ENCODE measurements at regions not wholly inside any gene's neighbourhood (a gene's known extent, or its start where the extent isn't known, plus 50 kb on each side); places are given as distances from the start of the nearest gene placed in this dataset.

DNA sequence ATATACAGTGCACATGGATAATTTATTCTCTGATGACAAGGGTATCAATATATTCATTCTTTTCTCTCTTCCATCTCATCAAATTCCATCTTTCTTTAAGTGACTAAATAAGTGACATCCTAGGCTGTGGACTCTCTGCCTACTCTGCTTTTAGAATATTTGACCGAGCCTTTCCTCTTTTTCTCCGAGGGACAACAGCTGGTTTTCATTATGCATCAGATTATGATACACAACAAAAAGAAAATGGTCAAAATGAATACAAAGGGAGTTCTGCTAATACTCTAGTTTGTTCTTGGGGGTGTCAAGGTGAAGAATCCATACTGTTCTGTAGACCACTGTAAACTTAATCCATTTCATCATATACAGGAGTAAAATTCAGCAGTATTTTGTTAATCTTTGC is 942.6 kb downstream of the KCNJ2 start:
- H3K4me1 Mint-ChIP-seq = no peaks in the 10 kb centered on the region
- no peak for DNase-seq (ENCODE audit: low spot score in 2 of 2)
- H3K9me3 Mint-ChIP-seq = peaks cover 8% of the 10 kb centered on the region
- H3K27ac Mint-ChIP-seq = no peak overlapping the region
- H3K36me3 Mint-ChIP-seq = no peaks in the 10 kb centered on the region
- no peaks in the 10 kb centered on the region for H3K27me3 Mint-ChIP-seq
- H3K4me3 Mint-ChIP-seq = no peak overlapping the region
- no peak for ATAC-seq (ENCODE audit: low read depth)

DNA sequence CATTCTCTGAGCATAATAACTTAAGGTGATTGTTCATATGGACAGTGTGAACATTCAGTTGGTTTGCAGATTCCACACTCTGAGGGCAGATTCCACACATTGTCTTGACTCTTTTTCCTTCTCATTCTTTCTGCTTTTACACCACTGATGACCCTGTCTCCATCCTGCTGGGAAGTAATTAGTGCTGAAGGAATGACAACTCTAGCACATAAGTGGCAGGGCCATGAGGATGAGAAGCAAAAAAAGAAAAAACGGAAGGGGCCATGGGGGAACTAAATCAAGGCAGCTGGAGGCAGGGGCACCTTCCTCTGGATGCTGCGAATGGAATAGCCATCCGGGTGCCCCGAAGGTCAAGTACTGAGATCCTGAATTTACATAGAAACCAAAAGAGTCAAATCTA is 944.0 kb downstream of the KCNJ2 start:
- no peak overlapping the region for H3K27ac Mint-ChIP-seq
- no peak overlapping the region for H3K4me3 Mint-ChIP-seq
- H3K27me3 Mint-ChIP-seq = no peaks in the 10 kb centered on the region
- no peak for ATAC-seq (ENCODE audit: low read depth)
- peaks cover 11% of the 10 kb centered on the region for H3K9me3 Mint-ChIP-seq
- H3K4me1 Mint-ChIP-seq = no peaks in the 10 kb centered on the region
- H3K36me3 Mint-ChIP-seq = no peaks in the 10 kb centered on the region
- DNase-seq (ENCODE audit: low spot score in 2 of 2) = no peak

DNA sequence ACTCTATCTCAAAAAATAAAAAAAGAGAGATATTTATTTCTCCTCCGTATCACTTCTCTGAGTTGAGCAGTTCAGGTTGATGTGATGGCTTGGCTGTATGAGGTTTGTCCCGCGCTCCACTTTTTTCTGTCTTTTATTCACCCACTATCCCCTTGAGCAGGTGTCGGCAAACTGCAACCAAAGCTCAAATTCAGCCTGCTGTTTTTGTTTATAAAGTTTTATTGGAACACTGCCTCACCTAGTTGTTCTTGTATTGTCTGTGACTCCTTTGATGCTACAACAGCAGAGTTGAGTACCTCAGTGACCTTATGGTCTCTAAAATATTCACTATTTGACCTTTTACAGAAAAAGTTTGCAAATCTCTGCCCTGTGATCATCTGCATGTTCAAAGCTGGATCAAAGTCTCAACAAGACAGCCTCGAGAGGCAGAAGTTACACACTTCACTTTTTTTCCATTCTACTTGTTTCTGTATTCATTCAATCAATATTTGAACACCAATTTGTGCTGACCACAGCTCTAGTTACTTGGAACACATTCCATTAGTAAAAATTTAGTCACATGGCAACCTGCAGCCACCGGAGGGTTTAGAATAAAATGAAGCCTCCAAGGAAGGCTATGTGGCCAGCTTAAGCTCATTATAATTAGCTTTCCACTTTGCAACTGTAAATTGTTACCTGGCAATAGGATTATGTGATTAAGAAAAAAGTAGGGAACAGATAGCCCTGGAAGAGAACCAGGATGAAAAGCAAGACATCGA is 945.8 kb downstream of the KCNJ2 start:
- Mint-ChIP-seq H3K4me1 (no peaks in the 10 kb centered on the region), H3K27ac (no peak overlapping the region), H3K36me3 (no peaks in the 10 kb centered on the region), H3K9me3 (peaks cover 9% of the 10 kb centered on the region), H3K27me3 (no peaks in the 10 kb centered on the region), H3K4me3 (no peak overlapping the region)
- ATAC-seq (ENCODE audit: low read depth) (no peak), DNase-seq (ENCODE audit: low spot score in 2 of 2) (no peak)

- ATAC-seq (ENCODE audit: low read depth) (no peak), DNase-seq (ENCODE audit: low spot score in 2 of 2) (no peak)
- Mint-ChIP-seq H3K9me3 (peaks cover 7% of the 10 kb centered on the region), H3K36me3 (no peaks in the 10 kb centered on the region), H3K27ac (no peak overlapping the region), H3K4me1 (no peaks in the 10 kb centered on the region), H3K27me3 (no peaks in the 10 kb centered on the region), H3K4me3 (no peak overlapping the region)
Observed at GRCh38 chr17:71115669-71115972, 946.3 kb downstream of the KCNJ2 start.

- H3K27ac Mint-ChIP-seq = no peak overlapping the region
- ATAC-seq (ENCODE audit: low read depth) (no peak), DNase-seq (ENCODE audit: low spot score in 2 of 2) (no peak)
- peaks cover 5% of the 10 kb centered on the region for H3K9me3 Mint-ChIP-seq
- H3K4me1 Mint-ChIP-seq = no peaks in the 10 kb centered on the region
- no peaks in the 10 kb centered on the region for H3K27me3 Mint-ChIP-seq
- no peaks in the 10 kb centered on the region for H3K36me3 Mint-ChIP-seq
- no peak overlapping the region for H3K4me3 Mint-ChIP-seq
Observed at GRCh38 chr17:71117466-71117865, 948.1 kb downstream of the KCNJ2 start.

DNA sequence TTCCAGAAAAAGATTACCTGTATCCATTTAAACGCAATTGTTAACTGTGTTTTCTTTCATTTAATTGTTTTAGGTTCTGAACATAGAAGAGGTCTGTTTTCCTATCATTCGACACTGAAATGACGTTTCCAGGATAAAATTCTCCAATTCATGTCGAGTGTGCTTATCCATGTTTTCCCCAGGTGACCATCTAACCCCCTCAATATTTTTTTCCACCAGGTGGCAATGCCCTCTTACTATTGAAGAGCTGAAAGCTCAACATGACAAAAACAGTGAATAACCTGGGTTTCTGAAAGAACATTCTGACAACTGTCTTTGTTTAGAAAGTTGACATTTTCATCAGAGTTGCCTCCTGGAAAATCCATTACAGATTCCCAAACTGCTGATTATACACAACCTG is 948.7 kb downstream of the KCNJ2 start:
- Mint-ChIP-seq H3K36me3 (no peaks in the 10 kb centered on the region), H3K4me1 (no peaks in the 10 kb centered on the region), H3K27ac (no peak overlapping the region), H3K27me3 (no peaks in the 10 kb centered on the region), H3K4me3 (no peak overlapping the region), H3K9me3 (peaks cover 7% of the 10 kb centered on the region)
- DNase-seq (ENCODE audit: low spot score in 2 of 2) = no peak
- no peak for ATAC-seq (ENCODE audit: low read depth)

- no peak for DNase-seq (ENCODE audit: low spot score in 2 of 2)
- Mint-ChIP-seq H3K27me3 (no peaks in the 10 kb centered on the region), H3K27ac (no peak overlapping the region), H3K4me3 (no peak overlapping the region), H3K36me3 (no peaks in the 10 kb centered on the region), H3K9me3 (peaks cover 4% of the 10 kb centered on the region), H3K4me1 (no peaks in the 10 kb centered on the region)
- no peak for ATAC-seq (ENCODE audit: low read depth)
Observed at GRCh38 chr17:71127416-71127815, 958.1 kb downstream of the KCNJ2 start.

DNA sequence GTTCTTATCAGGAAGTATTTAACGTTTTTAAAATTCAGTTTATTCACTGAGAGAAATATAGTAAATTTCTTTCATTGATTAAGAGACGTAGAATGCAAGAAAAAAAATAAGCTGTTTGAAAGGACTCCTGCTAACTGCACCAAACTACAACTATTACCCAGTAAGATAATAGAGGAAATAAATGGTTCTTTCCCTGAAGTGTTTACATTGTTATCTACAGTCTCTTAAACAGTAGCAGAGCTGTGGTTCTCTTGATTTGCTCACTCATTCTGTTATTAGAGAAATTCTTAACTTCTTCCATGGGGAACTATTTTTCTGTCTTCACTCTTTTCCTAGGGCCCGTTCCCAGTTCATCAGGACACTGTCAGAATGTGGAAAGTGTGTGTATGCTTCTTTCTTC is 973.0 kb downstream of the KCNJ2 start:
- Mint-ChIP-seq H3K27ac (no peak overlapping the region), H3K36me3 (no peaks in the 10 kb centered on the region), H3K9me3 (peaks cover 2% of the 10 kb centered on the region), H3K4me1 (no peaks in the 10 kb centered on the region), H3K4me3 (no peak overlapping the region), H3K27me3 (no peaks in the 10 kb centered on the region)
- no peak for ATAC-seq (ENCODE audit: low read depth)
- no peak for DNase-seq (ENCODE audit: low spot score in 2 of 2)

- H3K36me3 Mint-ChIP-seq = no peaks in the 10 kb centered on the region
- no peaks in the 10 kb centered on the region for H3K27me3 Mint-ChIP-seq
- no peaks in the 10 kb centered on the region for H3K4me1 Mint-ChIP-seq
- H3K27ac Mint-ChIP-seq = no peak overlapping the region
- H3K9me3 Mint-ChIP-seq = peaks cover 2% of the 10 kb centered on the region
- DNase-seq (ENCODE audit: low spot score in 2 of 2) (no peak), ATAC-seq (ENCODE audit: low read depth) (no peak)
- H3K4me3 Mint-ChIP-seq = no peak overlapping the region
Observed at GRCh38 chr17:71145486-71145885, 975.3 kb upstream of the SOX9 start.

- H3K27me3 Mint-ChIP-seq = no peaks in the 10 kb centered on the region
- H3K9me3 Mint-ChIP-seq = peaks cover 2% of the 10 kb centered on the region
Observed at GRCh38 chr17:71147906-71148305, 972.9 kb upstream of the SOX9 start.

GRCh38 chr17:71149607-71150006 is 971.2 kb upstream of the SOX9 start:
- Mint-ChIP-seq H3K4me3 (no peak overlapping the region), H3K36me3 (no peaks in the 10 kb centered on the region), H3K9me3 (peaks cover 2% of the 10 kb centered on the region), H3K27me3 (no peaks in the 10 kb centered on the region), H3K27ac (no peak overlapping the region), H3K4me1 (no peaks in the 10 kb centered on the region)
- no peak for ATAC-seq (ENCODE audit: low read depth)
- no peak for DNase-seq (ENCODE audit: low spot score in 2 of 2)

More at GRCh38 chr17:71147906-71148305, 972.9 kb upstream of the SOX9 start:
- H3K36me3 Mint-ChIP-seq = no peaks in the 10 kb centered on the region
- no peak for ATAC-seq (ENCODE audit: low read depth)
- DNase-seq (ENCODE audit: low spot score in 2 of 2) = no peak
- no peaks in the 10 kb centered on the region for H3K4me1 Mint-ChIP-seq
- H3K27ac Mint-ChIP-seq = no peak overlapping the region
- H3K4me3 Mint-ChIP-seq = no peak overlapping the region

- peaks cover 2% of the 10 kb centered on the region for H3K27me3 Mint-ChIP-seq
- H3K4me1 Mint-ChIP-seq = no peaks in the 10 kb centered on the region
- ATAC-seq (ENCODE audit: low read depth) (no peak), DNase-seq (ENCODE audit: low spot score in 2 of 2) (no peak)
- H3K4me3 Mint-ChIP-seq = no peak overlapping the region
- no peaks in the 10 kb centered on the region for H3K36me3 Mint-ChIP-seq
- no peak overlapping the region for H3K27ac Mint-ChIP-seq
- peaks cover 1% of the 10 kb centered on the region for H3K9me3 Mint-ChIP-seq
Observed at GRCh38 chr17:71157297-71157696, 963.5 kb upstream of the SOX9 start.

DNA sequence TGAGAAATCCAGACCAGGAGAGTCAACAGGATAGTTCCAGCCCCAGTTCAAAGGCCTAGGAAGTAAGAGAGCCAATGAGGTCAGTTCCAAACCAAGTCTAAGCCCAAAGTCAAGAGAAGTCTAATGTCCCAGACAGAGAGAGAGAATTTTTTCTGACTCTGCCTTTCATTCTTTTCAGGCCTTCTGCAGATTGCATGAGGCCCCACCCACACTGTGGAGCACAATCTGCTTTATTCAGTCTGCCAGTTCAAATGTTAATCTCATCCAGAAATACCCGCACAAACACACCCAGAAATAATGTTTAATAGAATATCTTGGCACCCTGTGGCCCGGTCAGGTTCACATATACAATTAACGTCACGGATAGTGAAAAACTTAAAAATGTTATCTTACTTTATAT is 962.4 kb upstream of the SOX9 start:
- H3K27me3 Mint-ChIP-seq = peaks cover 2% of the 10 kb centered on the region
- H3K9me3 Mint-ChIP-seq = peaks cover 1% of the 10 kb centered on the region
- no peaks in the 10 kb centered on the region for H3K4me1 Mint-ChIP-seq
- no peak overlapping the region for H3K4me3 Mint-ChIP-seq
- no peak overlapping the region for H3K27ac Mint-ChIP-seq
- ATAC-seq (ENCODE audit: low read depth) (no peak), DNase-seq (ENCODE audit: low spot score in 2 of 2) (no peak)
- H3K36me3 Mint-ChIP-seq = no peaks in the 10 kb centered on the region

- no peaks in the 10 kb centered on the region for H3K4me1 Mint-ChIP-seq
- no peaks in the 10 kb centered on the region for H3K36me3 Mint-ChIP-seq
- DNase-seq (ENCODE audit: low spot score in 2 of 2) = no peak
- peaks cover 2% of the 10 kb centered on the region for H3K27me3 Mint-ChIP-seq
- H3K4me3 Mint-ChIP-seq = no peak overlapping the region
- H3K9me3 Mint-ChIP-seq = peaks cover 1% of the 10 kb centered on the region
- no peak overlapping the region for H3K27ac Mint-ChIP-seq
- ATAC-seq (ENCODE audit: low read depth) = no peak
Observed at GRCh38 chr17:71163121-71163812, 957.6 kb upstream of the SOX9 start.

DNA sequence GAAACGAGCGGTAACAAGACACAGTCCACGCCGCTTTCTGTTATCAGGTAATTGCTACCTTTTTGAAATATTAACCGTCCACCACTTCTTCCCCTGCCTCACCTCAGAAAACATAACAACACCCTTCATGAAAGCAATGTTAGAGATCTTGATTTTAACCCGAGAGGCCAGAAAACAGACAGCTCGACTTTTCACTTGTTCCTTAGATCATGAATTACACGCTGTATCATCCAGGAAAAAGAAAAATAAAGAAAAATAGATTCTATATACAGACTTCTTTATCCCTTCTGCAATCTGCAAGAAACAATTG is 957.1 kb upstream of the SOX9 start:
- Mint-ChIP-seq H3K36me3 (no peaks in the 10 kb centered on the region), H3K4me3 (no peak overlapping the region), H3K27ac (no peak overlapping the region), H3K9me3 (peaks cover 1% of the 10 kb centered on the region), H3K4me1 (no peaks in the 10 kb centered on the region), H3K27me3 (peaks cover 2% of the 10 kb centered on the region)
- DNase-seq (ENCODE audit: low spot score in 2 of 2) (no peak), ATAC-seq (ENCODE audit: low read depth) (no peak)

Data from memory B cell (primary cell).